ENCODE measurements at regions not wholly inside any gene's neighbourhood (a gene's known extent, or its start where the extent isn't known, plus 50 kb on each side); places are given as distances from the start of the nearest gene placed in this dataset.
"Not testable (repeated sequence)": the region's sequence is repeated elsewhere in the genome, so short reads cannot be mapped to it uniquely, and the experiment has no call there.

DNA sequence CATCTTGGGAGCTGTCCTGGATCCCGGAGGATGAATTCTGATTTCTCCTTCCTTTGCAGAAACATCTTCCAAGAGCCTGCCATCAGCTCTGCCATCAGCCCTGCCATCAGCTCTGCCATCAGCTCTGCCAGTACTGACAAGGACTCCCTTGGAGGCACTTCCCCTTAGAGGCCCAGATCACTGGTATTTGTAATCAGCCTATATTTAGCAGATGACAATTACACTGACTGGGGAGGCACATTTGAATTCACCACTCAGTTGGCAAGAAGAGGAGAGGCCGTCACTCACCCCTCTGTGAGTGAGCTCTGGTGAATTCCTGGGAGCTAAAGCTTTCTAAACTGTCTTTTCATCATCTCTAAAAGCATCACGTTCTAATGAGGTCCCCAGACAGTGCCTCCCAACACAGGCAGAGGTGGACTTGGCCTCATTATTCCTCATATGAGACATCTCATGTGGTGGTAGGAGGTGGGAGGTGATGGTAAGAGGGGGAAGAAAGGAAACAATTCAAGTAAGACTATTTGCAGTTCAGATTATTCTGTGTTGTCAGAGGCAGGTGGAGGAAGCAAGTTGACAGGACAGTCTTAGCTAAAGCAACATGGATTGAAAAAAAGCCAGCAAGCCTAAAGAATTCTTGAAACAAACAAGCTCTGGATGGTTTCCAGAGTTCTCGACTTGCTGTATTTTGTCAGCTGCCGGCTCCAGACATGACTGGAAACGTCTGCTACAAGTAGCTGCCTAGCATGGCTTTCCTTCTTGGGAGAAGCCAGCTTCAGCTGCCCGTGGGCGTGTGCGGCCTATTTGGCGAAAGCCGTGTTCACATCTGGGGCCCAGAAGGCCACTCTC lies 771.7 kb downstream of the TBC1D22A start:
- ATAC-seq (replicated peaks in 6 of 8) = peak in 1 of 8 experiments; percentile 22
- WGBS, 10 experiments = 0 to 86% (median 11%) methylated on average over 1 to 9 of the region's 11 CpGs
- no peak overlapping the region for H3K4me3 ChIP-seq
- H3K4me1 ChIP-seq (replicated peaks in 1 of 2) = no peaks in the 10 kb centered on the region
- in situ Hi-C loops (cut with MboI; ENCODE audit: low pct_unique_long_range_greater_than_20kb in 2 of 9, low sequenced_read_pairs in 9 of 9, unreplicated experiment in 9 of 9) = no loop called here
- no peak overlapping the region for H3K27ac ChIP-seq

DNA sequence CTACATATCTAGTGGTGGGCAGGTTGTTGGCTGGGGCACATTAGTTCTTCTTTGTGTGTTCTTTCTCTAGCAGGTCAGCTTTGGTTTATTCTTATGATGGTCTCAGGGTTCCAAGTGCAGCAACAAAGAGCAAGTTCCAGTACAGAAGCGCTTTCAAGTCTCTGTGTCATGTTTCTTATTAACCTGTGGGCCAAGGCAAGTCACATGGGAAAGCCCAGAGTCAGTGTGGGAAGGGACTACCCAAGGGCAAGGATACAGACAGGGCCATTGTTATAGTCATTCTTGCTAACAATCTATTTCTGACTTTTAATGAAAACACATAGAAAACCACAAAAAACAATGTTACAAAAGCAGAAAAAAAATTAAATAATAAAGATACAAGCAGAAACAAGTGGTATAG lies 754.6 kb downstream of the TBC1D22A start:
- in situ Hi-C loops (cut with MboI; ENCODE audit: low pct_unique_long_range_greater_than_20kb in 2 of 9, low sequenced_read_pairs in 9 of 9, unreplicated experiment in 9 of 9) = loop anchor here in 1 of 9 experiments (25.0 kb wide), 1 partner anchor 105 kb away; no protein-coding TSS in a partner anchor
- Histone ChIP-seq H3K4me3 (no peak overlapping the region), H3K4me1 (replicated peaks in 1 of 2) (no peaks in the 10 kb centered on the region), H3K27ac (no peak overlapping the region)
- ATAC-seq (replicated peaks in 6 of 8) = no peak
- 0 to 67% (median 0%) methylated on average over 1 of the region's 1 CpG; no CpG with 5 or more reads in 3 of the 10 experiments for WGBS, 10 experiments

DNA sequence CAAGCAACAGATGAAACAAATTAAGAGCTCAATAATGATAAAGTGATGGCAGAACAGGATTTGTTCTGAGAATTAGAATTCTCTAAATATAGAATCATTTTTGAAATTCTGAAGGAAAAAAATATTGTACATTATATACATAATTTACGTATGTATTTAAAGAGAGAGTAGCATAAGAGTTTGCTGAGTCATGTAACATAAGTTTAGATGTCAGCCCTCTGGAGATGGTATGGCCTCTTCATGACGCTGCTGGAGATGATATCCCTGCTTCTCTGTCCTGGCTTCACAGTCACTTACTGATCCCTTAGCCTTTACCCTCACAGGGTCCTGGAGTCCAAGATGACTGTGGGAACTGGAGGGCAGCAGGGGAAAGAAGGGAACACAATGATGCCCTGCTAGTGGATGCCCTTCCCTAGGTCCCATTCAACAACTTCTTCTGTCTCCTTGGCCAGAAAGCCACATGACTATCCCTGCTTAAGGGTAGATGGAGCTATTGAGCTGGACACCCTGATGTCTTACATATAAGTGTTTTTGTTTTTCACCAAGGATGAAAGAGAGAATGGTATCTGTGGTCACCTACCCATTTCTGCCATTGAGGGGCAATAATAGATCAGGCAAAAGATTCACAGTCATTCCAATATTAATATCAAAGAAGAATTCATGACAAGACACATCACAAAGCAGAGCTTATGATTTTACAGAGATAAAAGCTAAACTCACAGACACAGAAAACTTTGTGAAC lies 753.1 kb downstream of the TBC1D22A start:
- ATAC-seq (replicated peaks in 6 of 8) = peak in 1 of 8 experiments; percentile 24
- in situ Hi-C loops (cut with MboI; ENCODE audit: low pct_unique_long_range_greater_than_20kb in 2 of 9, low sequenced_read_pairs in 9 of 9, unreplicated experiment in 9 of 9) = loop anchor here in 1 of 9 experiments (25.0 kb wide), 1 partner anchor 103 kb away; no protein-coding TSS in a partner anchor
- H3K4me1 ChIP-seq (replicated peaks in 1 of 2) = no peaks in the 10 kb centered on the region
- WGBS, 10 experiments = 0 to 91% (median 33%) methylated on average over 1 to 2 of the region's 2 CpGs; no CpG with 5 or more reads in 2 of the 10 experiments
- H3K4me3 ChIP-seq = no peak overlapping the region
- no peak overlapping the region for H3K27ac ChIP-seq

DNA sequence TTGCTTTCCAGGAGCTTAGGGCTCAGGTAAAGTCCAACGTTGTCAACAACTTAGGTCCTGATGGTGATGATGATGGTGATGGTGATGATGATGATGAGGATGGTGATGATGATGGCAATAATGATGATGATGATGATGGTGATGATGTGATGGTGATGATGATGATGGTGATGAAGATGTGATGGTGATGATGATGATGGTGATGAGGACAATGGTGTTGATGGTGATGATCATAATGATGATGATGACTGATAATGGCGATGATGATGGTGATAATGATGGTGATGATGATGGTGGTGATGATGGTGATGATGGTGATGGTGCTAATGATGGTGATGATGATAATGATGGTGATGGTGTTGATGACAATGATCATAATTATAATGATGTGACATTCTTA lies 750.2 kb downstream of the TBC1D22A start:
- no peak for ATAC-seq (replicated peaks in 6 of 8)
- in situ Hi-C loops (cut with MboI; ENCODE audit: low pct_unique_long_range_greater_than_20kb in 2 of 9, low sequenced_read_pairs in 9 of 9, unreplicated experiment in 9 of 9) = loop anchor here in 1 of 9 experiments (25.0 kb wide), 1 partner anchor 100 kb away; no protein-coding TSS in a partner anchor
- 0 to 61% (median 10%) methylated on average over 1 to 2 of the region's 2 CpGs; no CpG with 5 or more reads in 3 of the 10 experiments for WGBS, 10 experiments

DNA sequence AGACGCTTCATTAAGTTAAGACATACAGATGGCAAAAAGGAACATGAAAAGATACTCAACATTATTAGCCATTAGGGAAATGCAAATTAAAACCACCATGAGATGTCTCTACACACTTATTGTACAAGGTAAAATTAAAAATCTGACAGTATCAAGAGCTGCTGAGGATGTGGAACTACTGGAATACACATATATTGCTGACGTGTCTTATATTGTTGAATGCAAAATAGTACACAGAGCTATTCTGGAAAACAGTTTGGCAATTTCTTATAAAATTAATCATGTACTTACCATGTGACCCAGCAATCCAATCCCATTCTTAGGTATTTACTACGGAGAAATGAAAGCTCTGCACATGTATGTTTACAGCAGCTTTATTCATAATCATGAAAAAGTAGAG lies 742.5 kb downstream of the TBC1D22A start:
- no peak for ATAC-seq (replicated peaks in 6 of 8)
- WGBS, 10 experiments = 0 to 100% (median 47%) methylated on average over 1 to 3 of the region's 3 CpGs
- Histone ChIP-seq H3K27ac (no peak overlapping the region), H3K4me1 (replicated peaks in 1 of 2) (no peaks in the 10 kb centered on the region), H3K4me3 (no peak overlapping the region)
- in situ Hi-C loops (cut with MboI; ENCODE audit: low pct_unique_long_range_greater_than_20kb in 2 of 9, low sequenced_read_pairs in 9 of 9, unreplicated experiment in 9 of 9) = loop anchor here in 1 of 9 experiments (25.0 kb wide), 1 partner anchor 93 kb away; no protein-coding TSS in a partner anchor

More for the DNA sequence above, 750.2 kb downstream of the TBC1D22A start:
- Histone ChIP-seq H3K27ac (no peak overlapping the region), H3K4me3 (no peak overlapping the region), H3K4me1 (replicated peaks in 1 of 2) (no peaks in the 10 kb centered on the region)

DNA sequence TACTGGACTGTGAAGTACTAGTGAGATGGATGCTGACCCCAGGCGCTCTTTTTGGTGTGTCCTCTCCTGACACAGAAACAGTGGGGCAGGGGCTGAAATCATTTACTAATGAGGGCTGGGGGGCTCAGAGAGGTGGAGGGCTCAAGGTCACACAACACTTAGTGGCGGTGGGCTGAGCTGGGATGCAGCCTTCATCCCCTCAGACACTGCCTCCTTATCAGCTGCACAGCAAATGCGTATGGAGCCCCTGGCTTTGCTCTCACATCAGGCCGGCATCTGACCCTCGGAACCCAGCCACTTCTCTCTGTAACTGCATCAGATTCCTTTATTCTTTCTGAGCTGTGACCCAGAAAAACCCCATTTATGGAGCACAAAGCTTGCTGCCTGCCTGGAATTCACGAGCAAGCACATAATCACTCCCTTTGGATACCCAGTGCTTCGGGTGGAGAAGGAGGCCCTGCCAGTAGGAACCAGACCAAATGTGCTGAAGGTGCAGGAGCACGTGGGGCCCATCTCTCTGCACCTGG lies 736.6 kb downstream of the TBC1D22A start:
- in situ Hi-C loops (cut with MboI; ENCODE audit: low pct_unique_long_range_greater_than_20kb in 2 of 9, low sequenced_read_pairs in 9 of 9, unreplicated experiment in 9 of 9) = loop anchor here in 1 of 9 experiments (25.0 kb wide), 1 partner anchor 88 kb away; no protein-coding TSS in a partner anchor
- 0 to 27% (median 0%) methylated on average over 1 to 5 of the region's 8 CpGs; no CpG with 5 or more reads in 2 of the 10 experiments for WGBS, 10 experiments
- no peak overlapping the region for H3K27ac ChIP-seq
- H3K4me1 ChIP-seq (replicated peaks in 1 of 2) = no peaks in the 10 kb centered on the region
- no peak overlapping the region for H3K4me3 ChIP-seq
- ATAC-seq (replicated peaks in 6 of 8) = no peak

DNA sequence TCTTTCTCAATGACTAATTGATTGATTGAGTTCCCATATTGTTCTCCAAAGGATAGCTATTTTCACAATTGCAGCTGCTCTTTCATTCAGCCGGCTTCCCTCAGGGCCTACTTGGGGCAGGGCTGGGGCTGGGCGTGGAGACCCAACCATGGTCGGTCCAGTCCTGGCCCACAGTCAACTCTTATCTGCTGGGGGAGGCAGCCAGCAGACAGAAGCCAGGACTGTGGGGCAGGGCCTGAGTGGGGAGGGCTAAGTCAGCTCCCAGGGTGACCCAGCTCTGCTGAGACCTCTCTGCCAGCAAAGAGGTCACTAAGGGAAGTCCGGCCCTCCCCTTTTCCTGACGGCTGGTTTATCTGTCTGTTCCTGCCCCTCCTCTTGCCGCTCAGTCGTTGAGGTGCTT lies 735.2 kb downstream of the TBC1D22A start:
- Histone ChIP-seq H3K27ac (no peak overlapping the region), H3K4me3 (no peak overlapping the region), H3K4me1 (replicated peaks in 1 of 2) (no peaks in the 10 kb centered on the region)
- whole genome bisulfite sequencing, 10 experiments = 0 to 50% (median 32%) methylated on average over 2 to 5 of the region's 7 CpGs; no CpG with 5 or more reads in 4 of the 10 experiments
- no peak for ATAC-seq (replicated peaks in 6 of 8)
- in situ Hi-C loops (cut with MboI; ENCODE audit: low pct_unique_long_range_greater_than_20kb in 2 of 9, low sequenced_read_pairs in 9 of 9, unreplicated experiment in 9 of 9) = loop anchor here in 1 of 9 experiments (25.0 kb wide), 1 partner anchor 90 kb away; no protein-coding TSS in a partner anchor

DNA sequence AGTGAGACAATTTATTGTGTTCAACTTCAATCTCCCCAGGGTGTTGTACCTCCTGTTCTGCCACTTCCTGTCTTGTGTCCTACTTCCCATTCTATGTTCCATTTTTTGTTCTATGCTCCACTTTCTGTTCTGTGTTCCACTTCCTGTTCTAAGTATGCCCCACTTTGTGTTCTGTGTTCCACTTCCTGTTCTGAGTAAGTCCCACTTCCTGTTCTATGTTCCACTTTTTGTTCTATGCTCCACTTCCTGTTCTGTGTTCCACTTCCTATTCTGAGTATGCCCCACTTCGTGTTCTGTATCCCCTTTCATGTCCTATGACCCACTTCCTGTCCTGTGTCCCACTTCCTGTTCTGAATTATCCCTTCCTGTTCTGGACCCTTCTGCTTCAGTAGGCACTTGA lies 732.7 kb downstream of the TBC1D22A start:
- Histone ChIP-seq H3K4me1 (replicated peaks in 1 of 2) (no peaks in the 10 kb centered on the region), H3K27ac (no peak overlapping the region), H3K4me3 (no peak overlapping the region)
- WGBS, 10 experiments = 0 to 75% (median 10%) methylated on average over 1 of the region's 1 CpG; no CpG with 5 or more reads in 1 of the 10 experiments
- in situ Hi-C loops (cut with MboI; ENCODE audit: low pct_unique_long_range_greater_than_20kb in 2 of 9, low sequenced_read_pairs in 9 of 9, unreplicated experiment in 9 of 9) = loop anchor here in 1 of 9 experiments (25.0 kb wide), 1 partner anchor 92 kb away; no protein-coding TSS in a partner anchor
- no peak for ATAC-seq (replicated peaks in 6 of 8)

DNA sequence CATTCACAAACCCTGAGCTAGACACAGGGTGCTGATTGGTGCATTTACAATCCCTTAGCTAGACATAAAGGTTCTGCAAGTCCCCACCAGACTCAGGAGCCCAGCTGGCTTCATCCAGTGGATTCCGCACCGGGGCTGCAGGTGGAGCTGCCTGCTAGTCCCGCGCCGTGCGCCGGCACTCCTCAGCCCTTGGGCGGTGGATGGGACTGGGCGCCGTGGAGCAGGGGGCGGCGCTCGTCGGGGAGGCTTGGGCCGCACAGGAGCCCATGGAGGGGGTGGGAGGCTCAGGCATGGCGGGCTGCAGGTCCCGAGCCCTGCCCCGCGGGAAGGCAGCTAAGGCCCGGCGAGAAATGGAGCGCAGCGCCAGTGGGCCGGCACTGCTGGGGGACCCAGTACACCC lies 725.7 kb downstream of the TBC1D22A start:
- not testable (repeated sequence) for H3K4me1 ChIP-seq (replicated peaks in 1 of 2); H3K4me3 ChIP-seq; ATAC-seq (replicated peaks in 6 of 8); H3K27ac ChIP-seq
- 80 to 83% (median 83%) methylated on average over 1 to 6 of the region's 24 CpGs; no CpG with 5 or more reads in 7 of the 10 experiments for WGBS, 10 experiments
- in situ Hi-C loops (cut with MboI; ENCODE audit: low pct_unique_long_range_greater_than_20kb in 2 of 9, low sequenced_read_pairs in 9 of 9, unreplicated experiment in 9 of 9) = loop anchor here in 1 of 9 experiments (25.0 kb wide), 1 partner anchor 99 kb away; no protein-coding TSS in a partner anchor

DNA sequence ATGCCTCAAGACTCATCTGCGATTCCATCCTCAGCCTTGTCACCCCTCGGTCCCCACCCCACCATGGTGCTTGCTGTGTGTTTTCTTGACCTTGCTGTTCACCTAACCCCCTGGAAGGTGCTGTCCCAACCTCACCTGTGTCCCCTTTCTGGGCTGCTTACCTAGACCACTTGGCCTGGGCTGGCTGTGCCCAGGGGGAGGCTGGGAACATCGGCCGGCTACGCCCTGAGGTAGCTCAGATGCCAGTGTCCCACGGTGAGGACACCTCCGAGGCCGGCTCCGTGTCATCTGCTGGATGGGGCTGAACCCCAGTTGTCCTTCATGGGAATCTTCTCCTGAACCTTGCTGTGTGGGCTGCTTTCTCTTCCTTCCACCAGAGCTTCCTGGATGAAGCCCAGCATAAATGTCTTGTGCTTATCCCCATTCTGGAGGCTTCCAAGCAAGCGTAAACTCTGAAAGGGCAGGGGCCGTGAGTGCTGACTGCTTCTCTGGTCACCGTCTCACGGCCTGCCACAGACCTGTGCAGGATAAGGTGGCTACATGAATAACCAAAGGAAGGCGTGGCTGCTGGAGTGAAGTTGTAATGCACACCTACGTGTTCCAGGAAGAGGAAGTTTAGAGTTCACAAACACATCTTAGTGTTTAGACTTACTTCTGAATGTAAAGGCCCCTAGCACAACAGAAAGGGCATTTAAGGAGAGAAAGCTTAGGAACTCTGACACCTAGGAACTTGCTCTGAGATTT lies 724.3 kb downstream of the TBC1D22A start:
- 20 to 90% (median 54%) methylated on average over 2 to 12 of the region's 15 CpGs for WGBS, 10 experiments
- H3K4me3 ChIP-seq = no peak overlapping the region
- no peaks in the 10 kb centered on the region for H3K4me1 ChIP-seq (replicated peaks in 1 of 2)
- H3K27ac ChIP-seq = no peak overlapping the region
- ATAC-seq (replicated peaks in 6 of 8) = no peak
- in situ Hi-C loops (cut with MboI; ENCODE audit: low pct_unique_long_range_greater_than_20kb in 2 of 9, low sequenced_read_pairs in 9 of 9, unreplicated experiment in 9 of 9) = loop anchor here in 1 of 9 experiments (25.0 kb wide), 1 partner anchor 101 kb away; no protein-coding TSS in a partner anchor

DNA sequence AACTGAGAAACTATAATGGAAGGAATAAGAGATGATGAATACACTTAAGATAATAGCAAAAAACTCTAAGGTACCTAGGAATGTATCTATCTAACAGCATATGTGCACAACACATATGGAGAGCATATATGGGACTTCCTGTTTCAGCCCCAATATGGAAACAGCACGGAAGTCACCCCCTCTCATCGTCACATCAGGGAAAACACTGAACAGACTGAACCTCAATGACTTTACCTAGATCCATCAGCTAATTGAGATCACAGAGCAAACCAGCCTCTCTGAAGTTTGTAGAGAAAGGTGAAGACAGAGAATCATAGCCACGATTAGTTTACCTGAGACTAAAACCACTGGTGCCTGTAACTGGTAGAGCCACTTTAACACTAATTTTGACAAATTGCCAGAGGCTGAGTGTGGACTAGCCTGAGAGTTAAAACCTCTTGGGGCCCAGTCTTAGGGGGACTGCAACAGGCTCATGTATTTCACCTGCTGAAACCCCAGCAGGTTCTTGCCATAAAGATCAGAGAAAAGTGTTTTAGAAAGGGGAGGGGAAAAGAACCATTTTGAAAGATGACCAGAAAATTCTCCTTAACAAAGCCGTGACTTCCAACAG lies 722.6 kb downstream of the TBC1D22A start:
- Histone ChIP-seq H3K4me3 (no peak overlapping the region), H3K27ac (no peak overlapping the region), H3K4me1 (replicated peaks in 1 of 2) (no peaks in the 10 kb centered on the region)
- no peak for ATAC-seq (replicated peaks in 6 of 8)
- in situ Hi-C loops (cut with MboI; ENCODE audit: low pct_unique_long_range_greater_than_20kb in 2 of 9, low sequenced_read_pairs in 9 of 9, unreplicated experiment in 9 of 9) = loop anchor here in 1 of 9 experiments (25.0 kb wide), 1 partner anchor 102 kb away; no protein-coding TSS in a partner anchor
- WGBS, 10 experiments = 4 to 68% (median 33%) methylated on average over 1 to 3 of the region's 4 CpGs; no CpG with 5 or more reads in 1 of the 10 experiments

DNA sequence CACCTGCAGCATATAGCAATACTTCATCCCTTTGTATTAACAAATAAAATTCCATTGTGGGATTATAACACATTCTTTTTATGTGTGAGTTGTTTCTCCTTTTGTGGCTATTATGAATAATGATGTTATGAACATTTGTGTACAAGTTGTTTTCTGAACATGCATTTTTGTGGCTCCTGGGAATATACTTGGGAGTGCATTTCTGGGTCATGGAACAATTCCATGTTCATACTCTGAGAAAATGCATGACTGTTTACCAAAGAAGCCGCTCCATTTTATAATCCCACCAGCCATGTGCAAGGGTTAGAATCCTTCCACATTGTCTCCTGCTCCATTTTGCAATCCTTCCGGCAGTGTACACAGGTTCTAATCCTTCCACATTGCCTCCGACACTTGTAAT lies 713.8 kb downstream of the TBC1D22A start:
- no peak overlapping the region for H3K27ac ChIP-seq
- ATAC-seq (replicated peaks in 6 of 8) = no peak
- 20 to 92% (median 52%) methylated on average over 1 to 3 of the region's 3 CpGs for WGBS, 10 experiments
- H3K4me3 ChIP-seq = no peak overlapping the region
- in situ Hi-C loops (cut with MboI; ENCODE audit: low pct_unique_long_range_greater_than_20kb in 2 of 9, low sequenced_read_pairs in 9 of 9, unreplicated experiment in 9 of 9) = loop anchor here in 1 of 9 experiments (25.0 kb wide), 1 partner anchor 111 kb away; no protein-coding TSS in a partner anchor
- H3K4me1 ChIP-seq (replicated peaks in 1 of 2) = no peaks in the 10 kb centered on the region
